SK-N-SH (cell line): ENCODE measurements at regions not wholly inside any gene's neighbourhood (a gene's known extent, or its start where the extent isn't known, plus 50 kb on each side); places are given as distances from the start of the nearest gene placed in this dataset.

Experiments
- CHD2 ChIP-seq: fragments of 150-350 bp; IDR thresholded peaks from 2 replicates; pipeline ENCODE4 v1.6.1; 2018; ENCODE audit warnings: low read length; ENCODE audit not compliant: partially characterized antibody
- CTCF ChIP-seq: fragments of 200-600 bp; sonication (generic); IDR thresholded peaks from 2 replicates; pipeline ENCODE4 v1.6.1; 2017; ENCODE audit warnings: antibody characterized with exemption, mild to moderate bottlenecking, moderate library complexity
- ELF1 ChIP-seq: IDR thresholded peaks from 2 replicates; pipeline ENCODE4 v1.4.0; 2012
- EP300 ChIP-seq, 2 experiments: IDR thresholded peaks; 2 replicates each; pipeline versions ENCODE4 v1.4.0 to v1.6.1; 2012; ENCODE audit warnings: borderline replicate concordance in 1 of 2, low read depth in 1 of 2, low read length in 1 of 2
- EZH2phosphoT487 ChIP-seq: fragments of 200-600 bp; sonication (generic); IDR thresholded peaks from 2 replicates; pipeline ENCODE4 v1.6.1; 2017; ENCODE audit warnings: low read depth, mixed run types, mild to moderate bottlenecking, antibody characterized with exemption, moderate library complexity, borderline replicate concordance
- MAX ChIP-seq: IDR thresholded peaks from 2 replicates; pipeline ENCODE4 v1.4.0; 2012; ENCODE audit warnings: low read depth
- POLR2AphosphoS5 ChIP-seq: IDR thresholded peaks from 2 replicates; pipeline ENCODE4 v1.6.1; 2012; ENCODE audit warnings: low read depth, low read length
- REST ChIP-seq: IDR thresholded peaks from 2 replicates; pipeline ENCODE4 v1.6.1; 2012; ENCODE audit warnings: mild to moderate bottlenecking, low read depth, low read length, moderate library complexity
- TCF12 ChIP-seq: IDR thresholded peaks from 2 replicates; pipeline ENCODE4 v1.4.0; 2012

GRCh38 chr4:144449611-144450010 lies 196.3 kb upstream of the HHIP start:
- TF ChIP-seq CTCF = no peak
- TF ChIP-seq REST = no peak
- TF ChIP-seq POLR2AphosphoS5 = no peak
- no peak for TF ChIP-seq EP300 (IDR thresholded peaks at IDR 0.05; ENCODE audit: borderline replicate concordance in 1 of 2, low read depth in 1 of 2, low read length in 1 of 2)
- no peak for TF ChIP-seq EZH2phosphoT487
- no peak for TF ChIP-seq TCF12
- TF ChIP-seq MAX = no peak
- TF ChIP-seq CHD2 = no peak
- no peak for TF ChIP-seq ELF1
